ENCODE measurements at regions not wholly inside any gene's neighbourhood (a gene's known extent, or its start where the extent isn't known, plus 50 kb on each side); places are given as distances from the start of the nearest gene placed in this dataset.
A peak's percentile ranks its signal among the peaks of the same experiment; 100 is the strongest.

DNA sequence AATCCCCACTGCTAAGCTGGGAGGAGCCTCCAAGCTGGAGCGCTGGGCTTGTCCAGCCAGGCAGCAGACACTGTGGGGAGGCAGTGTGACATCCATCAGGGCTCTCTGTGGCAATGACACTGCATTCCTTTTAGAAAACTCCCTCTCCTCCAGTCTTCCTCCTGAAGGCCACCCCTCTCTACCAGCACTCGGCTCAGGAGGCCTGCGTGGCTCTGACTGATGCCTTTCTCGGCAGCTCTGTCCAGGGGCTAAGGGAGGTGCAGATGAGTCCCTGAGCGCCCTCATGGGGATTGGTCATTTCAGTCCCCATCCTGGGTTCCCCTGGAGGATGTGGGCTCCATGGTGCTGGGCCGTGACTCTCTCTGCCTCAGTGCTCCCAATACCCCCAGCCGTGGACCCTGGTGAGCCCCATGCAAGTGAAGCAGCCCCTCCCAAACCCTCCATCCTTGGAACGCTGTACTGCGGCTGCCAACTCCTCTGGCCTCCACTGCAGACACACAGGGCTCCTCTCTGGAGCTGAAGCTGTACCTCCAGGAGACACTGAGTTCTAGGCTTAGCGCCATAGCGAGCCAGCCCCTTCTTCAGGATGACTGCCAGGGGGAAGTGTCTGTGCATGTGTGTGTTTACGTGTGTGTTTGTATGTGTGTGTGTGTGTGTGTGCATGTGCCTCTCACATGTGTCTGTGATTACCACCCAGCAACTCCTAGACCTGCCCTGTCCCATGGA lies 209.6 kb downstream of the ERMARD start:
- no peak overlapping the region for H2AFZ ChIP-seq (ENCODE audit: low read length)
- TF ChIP-seq CTCF (IDR thresholded peaks at IDR 0.05; ENCODE audit: control extremely low read depth in 1 of 3, insufficient read depth in 1 of 3, low read depth in 1 of 3, low read length in 3 of 3): no peak
- TF ChIP-seq EGR1 (IDR thresholded peaks at IDR 0.05; ENCODE audit: borderline replicate concordance, low read depth, low read length): no peak
- TF ChIP-seq CBX8 (IDR thresholded peaks at IDR 0.05; ENCODE audit: borderline replicate concordance, low read depth, low read length): no peak
- TF ChIP-seq, protein P1, sequence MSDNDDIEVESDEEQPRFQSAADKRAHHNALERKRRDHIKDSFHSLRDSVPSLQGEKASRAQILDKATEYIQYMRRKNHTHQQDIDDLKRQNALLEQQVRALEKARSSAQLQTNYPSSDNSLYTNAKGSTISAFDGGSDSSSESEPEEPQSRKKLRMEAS (IDR thresholded peaks at IDR 0.05): no peak
- TF ChIP-seq SIRT6 (IDR thresholded peaks at IDR 0.05; ENCODE audit: low read length): no peak
- TF ChIP-seq HDAC2 (IDR thresholded peaks at IDR 0.05; ENCODE audit: borderline replicate concordance in 1 of 2, low read depth in 2 of 2, low read length in 2 of 2): no peak
- no peak for TF ChIP-seq KDM4A (IDR thresholded peaks at IDR 0.05; ENCODE audit: low read depth, low read length, severe bottlenecking)
- no peak for TF ChIP-seq RFX5 (IDR thresholded peaks at IDR 0.05; ENCODE audit: borderline replicate concordance, low read depth, low read length)
- no peak for TF ChIP-seq GTF2F1 (IDR thresholded peaks at IDR 0.05; ENCODE audit: borderline replicate concordance, low read depth, low read length)

More for the DNA sequence above, 209.6 kb downstream of the ERMARD start:
- no peak overlapping the region for H3K4me3 ChIP-seq (ENCODE audit: extremely low read depth in 1 of 4, insufficient read depth in 2 of 4, low read depth in 3 of 4, low read length in 4 of 4)
- no peaks in the 10 kb centered on the region for H3K79me1 ChIP-seq (ENCODE audit: low read depth, low read length)
- POLR2A ChIA-PET (ENCODE audit: partially characterized antibody): interaction anchor here (1.6 kb wide), 1 partner anchor 329 kb away, joined by 4 read pairs; no protein-coding TSS in a partner anchor
- no peaks in the 10 kb centered on the region; the same call in 1 of the 2 replicates for H3K23me2 ChIP-seq (ENCODE audit: low read depth, low read length)
- DNase-seq (ENCODE audit: low read depth in 1 of 2, low spot score in 2 of 2): peak in 1 of 2 experiments; percentile 44
- no peak overlapping the region; the same call in 1 of the 2 replicates for H2BK20ac ChIP-seq (ENCODE audit: low read length)
- WGBS, 2 experiments (ENCODE audit: extremely low coverage in 1 of 2, insufficient coverage in 1 of 2, insufficient read length in 1 of 2, insufficient replicate concordance in 2 of 2, low coverage in 1 of 2, low lambda C conversion rate in 2 of 2, missing lambda C conversion rate in 1 of 2): 86% methylated on average over 12 of the region's 12 CpGs; no CpG with 5 or more reads in 1 of the 2 experiments
- H3K79me2 ChIP-seq (ENCODE audit: control insufficient read depth in 1 of 2, insufficient read depth in 2 of 2, low read length in 2 of 2): no peaks in the 10 kb centered on the region
- H3K56ac ChIP-seq (replicated peaks; ENCODE audit: insufficient read length, low read depth, low read length): no peak overlapping the region
- H3K27me3 ChIP-seq (replicated peaks in 1 of 4; ENCODE audit: control insufficient read depth in 3 of 4, extremely low read depth in 1 of 4, insufficient read depth in 3 of 4, low read length in 3 of 4): peaks cover 0 to 16% (median 8%) of the 10 kb centered on the region in 4 experiments; a peak in 5 of 7 replicates
- H4K20me1 ChIP-seq (replicated peaks in 1 of 2; ENCODE audit: control insufficient read depth in 1 of 2, insufficient read depth in 2 of 2, low read length in 2 of 2): no peaks in the 10 kb centered on the region
- H2BK15ac ChIP-seq (ENCODE audit: low read length): no peak overlapping the region
- H3K9me3 ChIP-seq (ENCODE audit: insufficient read depth in 2 of 2, low read depth in 1 of 2, low read length in 1 of 2): no peaks in the 10 kb centered on the region
- no peak overlapping the region for H4K5ac ChIP-seq (ENCODE audit: insufficient read length, low read depth, low read length)
- no peak overlapping the region for H3K14ac ChIP-seq (ENCODE audit: insufficient read length)
- 0 out of 2 replicates have a peak overlapping the region, but pooled peaks have one; percentile 79 for H2AK5ac ChIP-seq (ENCODE audit: low read depth, low read length)
- H2BK120ac ChIP-seq (replicated peaks; ENCODE audit: low read depth, low read length): no peak overlapping the region
- CTCF ChIA-PET (ENCODE audit: partially characterized antibody): interaction anchor here (1.0 to 3.5 kb wide), 8 partner anchors 9 to 244 kb away, joined by 3 to 13 read pairs (median 4); no protein-coding TSS in a partner anchor
- no peak overlapping the region for H3K4ac ChIP-seq (replicated peaks; ENCODE audit: insufficient read length, low read depth, low read length)
- H4K8ac ChIP-seq (ENCODE audit: extremely low read depth, insufficient read depth, low read length): no peak overlapping the region
- H3K4me2 ChIP-seq (ENCODE audit: insufficient read depth in 1 of 2, low read depth in 2 of 2, low read length in 2 of 2): no peak overlapping the region
- H3K36me3 ChIP-seq (ENCODE audit: control insufficient read depth in 2 of 4, insufficient read depth in 4 of 4, low read length in 3 of 4): no peaks in the 10 kb centered on the region
- no peak overlapping the region for H2BK5ac ChIP-seq (ENCODE audit: low read depth, low read length)
- no peak overlapping the region for H3K27ac ChIP-seq (ENCODE audit: low read depth, low read length)
- peaks cover 0 to 8% (median 2%) of the 10 kb centered on the region in 4 experiments; a peak in 2 of 7 replicates for H3K4me1 ChIP-seq (replicated peaks in 1 of 4; ENCODE audit: control insufficient read depth in 3 of 4, insufficient read depth in 4 of 4, low read length in 3 of 4)
- peak overlapping the region; percentile 99; the same call in 1 of the 2 replicates for H2BK12ac ChIP-seq (ENCODE audit: low read depth, low read length)
- no peak overlapping the region for H4K91ac ChIP-seq (replicated peaks; ENCODE audit: insufficient read length, low read length)
- H3K9ac ChIP-seq (replicated peaks in 1 of 4; ENCODE audit: extremely low read depth in 1 of 4, low read depth in 3 of 4, low read length in 3 of 4): no peak overlapping the region
- no peak for FAIRE-seq
- H3K23ac ChIP-seq (ENCODE audit: insufficient read length): no peak overlapping the region
- H3K18ac ChIP-seq (ENCODE audit: extremely low read depth, low read length): no peak overlapping the region

Data from H1 (cell line).